Osteoblast (primary cell): ENCODE measurements at regions not wholly inside any gene's neighbourhood (a gene's known extent, or its start where the extent isn't known, plus 50 kb on each side); places are given as distances from the start of the nearest gene placed in this dataset.

Source experiments
- DNase-seq: peaks from one replicate; pipeline ENCODE4 v3.0.0; 2011; ENCODE audit warnings: low spot score, mixed read lengths; ENCODE audit not compliant: insufficient read length; ENCODE audit errors: missing footprints
- H2AFZ ChIP-seq: 2 replicates; pipeline ENCODE4 v1.6.0; 2011; ENCODE audit warnings: mild to moderate bottlenecking, low read length
- H3K27ac ChIP-seq: 2 replicates; pipeline ENCODE4 v1.5.1; 2011; ENCODE audit warnings: mild to moderate bottlenecking, low read depth, low read length, moderate library complexity
- H3K27me3 ChIP-seq: 2 replicates; pipeline ENCODE4 v1.6.0; 2012; ENCODE audit warnings: mild to moderate bottlenecking, control low read depth, inconsistent platforms, low read length, moderate library complexity; ENCODE audit not compliant: insufficient read depth
- H3K36me3 ChIP-seq: 2 replicates; pipeline ENCODE4 v1.5.1; 2011; ENCODE audit warnings: mild to moderate bottlenecking, low read length, control low read depth, moderate library complexity; ENCODE audit not compliant: insufficient read depth
- H3K4me1 ChIP-seq: 2 replicates; pipeline ENCODE4 v1.5.1; 2011; ENCODE audit warnings: mild to moderate bottlenecking, low read length, control low read depth, moderate library complexity; ENCODE audit not compliant: insufficient read depth
- H3K4me2 ChIP-seq: 2 replicates; pipeline ENCODE4 v1.6.0; 2011; ENCODE audit warnings: mild to moderate bottlenecking, low read length; ENCODE audit not compliant: insufficient read depth
- H3K4me3 ChIP-seq: fragments of 200-600 bp; sonication (generic); 3 replicates; pipeline ENCODE4 v1.5.1; 2012; ENCODE audit warnings: mild to moderate bottlenecking, low read length, inconsistent platforms; ENCODE audit not compliant: insufficient read depth
- H3K79me2 ChIP-seq: 2 replicates; pipeline ENCODE4 v1.6.0; 2012; ENCODE audit warnings: mild to moderate bottlenecking, low read length, control low read depth, inconsistent platforms; ENCODE audit not compliant: insufficient read depth
- H3K9me3 ChIP-seq: 2 replicates; pipeline ENCODE4 v1.5.1; 2011; ENCODE audit warnings: low read depth, low read length, control low read depth
- H4K20me1 ChIP-seq: 2 replicates; pipeline ENCODE4 v1.6.0; 2012; ENCODE audit warnings: mild to moderate bottlenecking, low read length, control low read depth; ENCODE audit not compliant: insufficient read depth
- CTCF ChIP-seq: IDR thresholded peaks from 2 replicates; pipeline ENCODE4 v1.5.1; 2011; ENCODE audit warnings: mild to moderate bottlenecking, low read depth, low read length, moderate library complexity; ENCODE audit errors: extremely low read depth

GRCh38 chr2:172278667-172279066 lies 148.7 kb upstream of the ITGA6 start:
- no peak overlapping the region for H2AFZ ChIP-seq
- TF ChIP-seq CTCF: no peak

GRCh38 chr2:172279214-172279613 lies 148.2 kb upstream of the ITGA6 start:
- no peaks in the 10 kb centered on the region for H3K27me3 ChIP-seq
- peaks cover 32% of the 10 kb centered on the region for H3K4me1 ChIP-seq
- no peak overlapping the region for H3K4me2 ChIP-seq
- no peaks in the 10 kb centered on the region for H3K36me3 ChIP-seq
- H2AFZ ChIP-seq: no peak overlapping the region
- H3K9me3 ChIP-seq: no peaks in the 10 kb centered on the region
- no peak overlapping the region for H3K27ac ChIP-seq
- no peak overlapping the region for H3K4me3 ChIP-seq
- H4K20me1 ChIP-seq: no peaks in the 10 kb centered on the region
- no peak for TF ChIP-seq CTCF
- no peak for DNase-seq
- no peaks in the 10 kb centered on the region for H3K79me2 ChIP-seq

More at GRCh38 chr2:172278667-172279066, 148.7 kb upstream of the ITGA6 start:
- DNase-seq: no peak
- no peaks in the 10 kb centered on the region for H3K9me3 ChIP-seq
- H3K4me1 ChIP-seq: peaks cover 32% of the 10 kb centered on the region
- no peak overlapping the region for H3K4me3 ChIP-seq
- H3K27ac ChIP-seq: no peak overlapping the region
- no peaks in the 10 kb centered on the region for H3K27me3 ChIP-seq
- H3K36me3 ChIP-seq: no peaks in the 10 kb centered on the region
- H4K20me1 ChIP-seq: no peaks in the 10 kb centered on the region
- H3K4me2 ChIP-seq: no peak overlapping the region
- no peaks in the 10 kb centered on the region for H3K79me2 ChIP-seq

DNA sequence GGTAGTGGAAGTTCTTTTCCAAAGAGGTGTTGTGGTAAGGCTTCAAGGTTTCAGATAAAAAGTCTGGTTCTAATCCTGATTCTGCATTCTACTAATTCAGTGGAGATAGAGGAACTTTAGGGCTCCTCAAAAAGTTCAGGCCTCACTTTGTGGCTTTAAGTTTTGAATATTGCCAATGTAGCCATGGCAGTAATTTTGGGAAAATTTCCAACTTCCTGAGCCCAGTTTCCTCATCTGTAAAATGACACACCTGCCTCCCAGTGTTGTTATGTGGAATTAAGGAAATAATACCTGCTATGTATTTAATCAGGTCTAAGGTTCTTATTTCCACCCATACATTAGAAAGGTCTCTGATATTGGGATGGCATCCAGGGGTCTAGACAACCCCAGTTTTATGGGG lies 147.6 kb upstream of the ITGA6 start:
- DNase-seq: no peak
- H3K27ac ChIP-seq: no peak overlapping the region
- no peak overlapping the region for H3K4me3 ChIP-seq
- H3K27me3 ChIP-seq: no peaks in the 10 kb centered on the region
- peaks cover 32% of the 10 kb centered on the region for H3K4me1 ChIP-seq
- H3K79me2 ChIP-seq: no peaks in the 10 kb centered on the region
- no peak overlapping the region for H3K4me2 ChIP-seq
- no peaks in the 10 kb centered on the region for H3K36me3 ChIP-seq
- no peaks in the 10 kb centered on the region for H4K20me1 ChIP-seq
- no peak for TF ChIP-seq CTCF
- no peaks in the 10 kb centered on the region for H3K9me3 ChIP-seq
- no peak overlapping the region for H2AFZ ChIP-seq

GRCh38 chr2:172280571-172281361 lies 146.6 kb upstream of the ITGA6 start:
- Histone ChIP-seq H3K9me3 (no peaks in the 10 kb centered on the region), H4K20me1 (no peaks in the 10 kb centered on the region), H3K79me2 (no peaks in the 10 kb centered on the region), H3K27ac (no peak overlapping the region), H3K4me1 (peaks cover 38% of the 10 kb centered on the region), H3K4me3 (no peak overlapping the region), H3K27me3 (no peaks in the 10 kb centered on the region), H2AFZ (no peak overlapping the region), H3K36me3 (no peaks in the 10 kb centered on the region), H3K4me2 (no peak overlapping the region)
- no peak for DNase-seq
- TF ChIP-seq CTCF: no peak
